ENCODE measurements at regions not wholly inside any gene's neighbourhood (a gene's known extent, or its start where the extent isn't known, plus 50 kb on each side); places are given as distances from the start of the nearest gene placed in this dataset.
A peak's percentile ranks its signal among the peaks of the same experiment; 100 is the strongest.

DNA sequence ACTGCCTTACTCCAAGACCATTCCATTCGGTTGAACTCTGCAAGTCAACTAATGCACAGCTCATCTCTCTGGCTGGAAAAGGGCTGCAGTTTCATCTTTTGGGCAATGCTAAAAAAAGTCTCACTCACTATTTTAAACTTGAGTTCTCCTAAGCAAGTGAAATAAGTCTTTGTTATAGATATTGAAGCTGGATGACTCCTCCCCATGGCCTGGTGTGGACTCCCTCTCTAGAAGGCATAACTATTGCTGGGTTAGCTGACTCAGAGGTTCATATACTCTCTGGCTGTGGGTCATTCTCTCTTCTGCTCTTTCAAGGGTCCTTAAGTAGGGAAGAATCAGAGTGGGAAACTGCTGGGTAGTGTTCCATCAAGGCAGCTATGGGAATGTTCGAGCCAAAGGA, 88.0 kb downstream of the XCL2 start:
- DNase-seq (ENCODE audit: low read depth): no peak

DNA sequence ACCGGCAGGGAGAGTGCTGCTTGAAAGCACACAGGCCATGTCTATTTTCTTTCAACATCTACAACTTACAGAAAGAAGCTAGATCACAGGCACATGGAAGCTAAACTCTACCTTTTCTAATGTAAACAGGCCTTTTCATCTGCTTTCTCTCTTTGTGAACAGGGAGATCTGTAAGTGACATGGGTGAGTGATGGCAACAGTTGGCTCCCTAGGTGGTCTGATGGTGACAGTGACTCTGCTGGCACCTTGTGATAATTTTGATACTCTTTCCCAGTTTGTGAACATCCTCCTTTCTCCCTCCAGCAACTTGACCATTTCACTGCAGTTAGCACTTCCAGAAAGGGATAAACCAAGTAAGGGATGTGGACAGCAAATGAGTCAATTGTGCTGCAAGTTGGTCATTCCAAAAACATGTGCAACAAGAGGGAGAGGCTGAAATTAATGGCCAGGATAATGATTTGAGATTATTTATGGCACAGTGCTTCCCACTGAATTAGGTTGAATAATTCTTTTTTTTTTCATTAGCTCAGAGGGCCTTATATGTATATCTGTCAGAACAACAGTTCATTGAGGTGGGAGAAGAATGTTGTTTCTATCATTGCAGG, 89.5 kb downstream of the XCL2 start:
- no peak for DNase-seq (ENCODE audit: low read depth)

DNA sequence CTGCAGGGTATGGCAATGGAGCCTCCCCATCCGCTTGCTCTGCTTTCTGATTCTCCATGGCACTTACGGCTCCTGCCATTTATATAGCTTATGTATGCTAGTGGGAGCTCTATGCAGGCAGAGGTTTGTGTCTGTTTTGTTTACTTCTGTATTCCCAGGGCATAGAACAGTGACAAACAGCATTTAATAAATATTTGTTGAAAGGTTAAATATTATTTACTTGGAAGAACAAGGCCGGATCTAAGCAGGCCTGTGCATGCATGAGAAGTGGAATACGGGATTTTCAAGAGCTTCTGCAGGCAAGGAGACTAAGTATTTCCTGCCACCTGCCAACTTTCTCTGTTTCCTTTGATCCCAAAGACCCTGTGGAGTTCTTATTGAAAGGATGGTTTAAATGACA, 90.7 kb downstream of the XCL2 start:
- DNase-seq (ENCODE audit: low read depth): no peak

DNA sequence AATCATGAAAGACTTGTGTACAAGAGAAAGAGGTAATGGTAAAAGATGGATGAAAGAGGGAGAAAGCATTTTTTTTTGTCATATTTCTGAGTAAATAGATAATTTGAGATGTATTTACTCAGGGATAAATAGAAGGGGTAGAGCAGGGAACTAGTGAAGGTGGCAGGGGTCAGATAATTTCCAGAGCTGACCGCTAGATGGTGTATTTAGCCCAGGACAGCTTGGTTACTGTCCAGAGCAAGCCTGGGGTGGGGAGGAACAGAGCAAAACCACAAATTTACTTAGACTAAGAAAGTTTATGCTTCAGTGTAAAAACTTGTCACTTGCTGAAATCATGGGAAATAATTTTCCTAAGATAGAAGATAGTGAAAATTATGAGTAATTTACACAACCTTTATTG, 91.5 kb downstream of the XCL2 start:
- no peak for DNase-seq (ENCODE audit: low read depth)

DNA sequence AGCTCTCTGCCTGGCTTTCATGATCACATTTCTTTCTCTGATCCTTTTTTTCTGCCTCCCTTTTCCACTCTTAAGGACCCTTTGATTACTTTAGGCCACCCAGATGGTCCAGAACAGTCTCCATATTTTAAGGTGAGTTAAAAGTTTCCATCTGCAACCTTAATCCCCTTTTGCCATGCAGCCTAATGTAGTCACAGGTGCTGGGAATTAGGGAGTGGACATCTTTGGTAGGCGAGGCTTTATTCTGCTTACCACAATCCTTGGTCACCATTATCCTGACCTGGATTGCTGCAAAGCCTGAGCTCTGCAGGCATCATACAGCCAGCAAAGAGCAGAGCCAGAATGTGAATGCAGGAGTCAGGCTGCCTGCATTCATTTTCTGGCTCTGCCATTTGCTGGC, 95.9 kb downstream of the XCL2 start:
- no peak for DNase-seq (ENCODE audit: low read depth)

DNA sequence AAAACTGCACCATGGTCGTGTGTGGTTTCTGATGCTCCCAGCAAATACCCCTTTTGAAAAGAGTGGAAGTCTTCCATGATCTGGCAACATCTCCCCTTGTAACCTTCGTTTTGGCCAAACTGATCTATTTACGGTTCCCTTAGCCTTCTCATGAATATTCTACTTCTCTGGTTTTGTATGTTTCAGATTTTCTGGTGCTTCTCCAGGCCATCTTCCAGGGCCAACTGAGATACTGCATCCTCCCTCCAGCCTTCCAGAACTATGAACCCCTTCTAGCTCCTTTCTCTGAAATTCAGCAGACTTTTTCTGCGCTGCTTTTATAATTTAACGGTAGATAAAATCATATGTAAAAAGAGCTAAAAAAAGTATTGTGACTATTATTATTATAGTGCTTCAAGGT, 97.7 kb downstream of the XCL2 start:
- DNase-seq (ENCODE audit: low read depth): no peak

DNA sequence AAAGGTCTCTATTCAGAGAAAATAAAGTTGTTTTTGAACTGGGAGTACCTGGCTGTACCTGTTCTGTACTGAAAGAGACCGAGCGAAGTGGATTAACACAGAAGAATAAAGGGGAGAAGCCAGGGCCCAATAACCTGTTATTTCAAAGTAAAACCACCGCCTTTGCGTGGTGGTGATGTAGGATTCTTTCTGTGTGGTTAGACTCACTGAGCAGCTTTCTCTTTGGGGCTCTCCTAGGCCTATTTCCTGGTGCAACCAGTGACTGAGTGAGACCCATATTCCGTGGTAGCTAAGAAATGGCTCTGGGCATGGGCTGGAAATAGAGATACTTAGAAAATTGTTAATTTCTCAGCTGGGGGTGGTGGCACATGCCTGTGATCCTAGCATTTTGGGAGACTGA, 99.9 kb downstream of the XCL2 start:
- no peak for DNase-seq (ENCODE audit: low read depth)

DNA sequence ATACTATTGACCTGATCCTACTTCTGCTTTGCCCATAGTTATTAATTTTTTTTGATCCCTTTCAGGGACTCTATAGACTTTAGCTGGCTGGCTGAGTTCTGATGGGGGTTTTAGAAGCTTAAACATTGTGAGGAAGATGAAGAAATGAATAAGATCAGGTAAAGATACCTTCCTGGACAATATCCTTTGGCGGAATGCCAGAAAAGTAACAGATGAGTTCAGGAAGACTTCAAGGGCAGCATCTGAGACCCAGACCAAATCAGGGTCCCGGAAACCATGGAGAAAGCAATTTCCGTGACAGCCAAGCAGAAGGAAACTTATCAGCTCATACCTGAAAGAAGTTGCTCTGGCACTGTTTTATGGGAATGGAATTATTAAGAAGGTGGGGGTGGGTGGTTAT, 100.4 kb downstream of the XCL2 start:
- no peak for DNase-seq (ENCODE audit: low read depth)

DNA sequence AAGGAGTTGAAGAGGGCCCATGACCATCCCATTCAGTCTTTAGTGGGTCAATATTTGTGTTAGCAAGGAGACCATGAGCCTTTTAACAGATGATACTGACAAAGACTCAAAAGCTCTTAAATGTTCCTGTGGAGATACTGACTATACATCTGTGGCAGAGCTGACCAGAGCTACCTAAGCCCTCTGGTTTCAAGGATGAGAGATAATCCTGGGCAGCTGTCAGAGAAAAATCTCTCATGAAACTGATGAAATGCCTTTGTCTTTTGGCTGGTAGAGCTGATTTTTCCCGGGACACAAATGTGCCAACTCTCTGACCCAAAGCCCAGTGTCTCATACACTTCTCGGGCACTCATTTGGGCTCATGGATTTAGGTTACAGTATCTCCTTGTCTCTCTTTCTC, 100.9 kb downstream of the XCL2 start:
- no peak for DNase-seq (ENCODE audit: low read depth)

DNA sequence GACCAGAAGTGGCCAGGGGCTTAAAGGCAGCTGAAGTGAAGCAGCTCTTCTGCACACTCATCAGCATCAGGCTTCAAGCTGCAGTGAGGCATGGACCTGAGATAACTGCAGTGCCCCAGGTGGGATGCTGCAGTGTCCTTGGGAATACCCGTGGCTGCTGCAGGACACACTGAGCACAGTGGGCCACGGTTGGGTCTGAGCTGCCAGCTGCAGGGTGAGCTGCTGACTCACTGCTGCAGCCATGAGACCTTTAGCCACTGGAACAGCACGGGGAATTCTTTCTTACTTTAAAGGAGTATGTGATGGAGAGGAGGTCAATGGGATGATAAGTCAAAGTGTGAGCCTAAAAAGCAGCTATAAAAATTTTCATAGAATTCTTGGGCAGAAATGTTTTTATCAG, 102.1 kb downstream of the XCL2 start:
- DNase-seq (ENCODE audit: low read depth): no peak

DNA sequence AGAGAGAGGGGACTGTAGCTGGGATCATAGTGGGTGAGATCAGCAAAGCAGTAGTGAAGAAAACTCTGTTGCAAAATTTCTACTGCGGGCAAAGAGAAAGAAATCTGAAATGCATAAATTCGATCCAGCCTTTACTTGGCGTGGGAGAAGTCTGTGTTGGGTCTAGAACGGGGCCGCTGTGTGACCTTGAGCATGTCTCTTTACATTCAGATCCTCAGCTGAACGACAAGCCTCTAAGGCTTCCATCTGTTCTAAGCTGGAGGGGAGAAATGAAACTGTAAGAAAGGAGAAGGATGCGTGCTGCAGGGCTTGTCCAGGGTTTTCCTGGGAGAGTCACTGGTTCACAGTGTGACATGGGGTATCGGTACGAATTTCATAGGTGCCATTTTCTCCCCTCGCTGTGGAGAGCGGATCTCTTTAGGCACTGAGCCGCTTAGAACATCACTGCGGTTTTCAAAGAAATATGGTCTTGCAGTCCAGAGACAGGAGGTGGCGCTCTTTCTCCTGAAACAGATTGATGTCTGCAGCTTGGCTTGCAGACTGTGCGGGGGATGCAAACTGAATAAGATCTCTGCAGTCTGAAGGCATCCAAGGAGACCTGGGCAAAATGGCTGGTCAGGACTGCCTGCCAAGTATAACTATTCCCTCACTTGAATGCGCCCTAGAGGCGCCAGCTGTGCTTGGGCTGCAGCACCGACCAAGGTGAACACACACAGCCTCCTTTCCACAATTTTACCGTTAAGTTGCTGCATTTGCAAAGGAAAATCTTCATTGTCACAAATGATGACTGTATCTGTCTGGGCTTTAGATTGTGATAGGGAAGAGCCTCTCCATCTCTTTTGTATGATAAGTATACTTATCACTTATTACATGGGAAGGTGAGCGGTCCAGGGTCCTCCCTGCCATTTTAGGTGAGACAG, 104.1 kb downstream of the XCL2 start:
- DNase-seq (ENCODE audit: low read depth): peak; percentile 46

DNA sequence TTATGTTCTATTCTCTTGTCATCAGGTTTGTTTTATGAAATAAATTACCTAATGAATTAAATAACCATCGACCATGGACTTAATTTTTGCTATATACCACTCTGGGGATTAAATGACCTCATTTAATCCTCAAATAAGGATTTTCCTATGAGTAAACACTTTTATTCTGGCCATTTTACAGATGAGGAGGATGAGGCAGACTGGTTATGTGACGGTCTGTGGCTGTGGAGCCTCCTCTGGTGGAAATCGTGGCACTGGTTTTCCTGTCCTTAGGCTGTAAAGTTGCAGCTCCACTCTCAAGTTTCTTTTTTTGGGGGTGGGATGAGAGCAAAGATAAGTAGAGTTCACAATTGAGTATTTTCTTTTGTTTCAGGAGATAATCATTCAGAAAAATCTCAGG, 105.2 kb downstream of the XCL2 start:
- DNase-seq (ENCODE audit: low read depth): no peak

DNA sequence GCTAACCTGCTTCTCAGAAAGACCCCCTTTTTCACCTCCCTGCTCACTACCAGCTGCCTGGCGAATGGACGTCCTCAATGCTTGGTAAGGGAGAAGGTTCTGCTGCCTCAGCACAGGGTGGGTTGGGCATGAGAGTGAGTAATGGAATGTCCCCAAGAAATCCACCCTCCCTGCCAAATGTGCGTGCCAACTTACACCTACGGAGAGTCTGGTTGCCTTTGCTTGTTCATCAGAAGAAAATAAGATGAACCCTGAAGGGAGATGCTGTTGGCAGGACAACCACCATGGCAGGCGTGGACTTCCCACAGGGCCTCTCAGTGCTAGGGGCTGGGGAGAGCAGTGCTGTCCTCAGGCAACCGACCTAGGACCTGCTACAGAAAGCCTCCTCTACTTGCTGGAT, 106.0 kb downstream of the XCL2 start:
- DNase-seq (ENCODE audit: low read depth): no peak

DNA sequence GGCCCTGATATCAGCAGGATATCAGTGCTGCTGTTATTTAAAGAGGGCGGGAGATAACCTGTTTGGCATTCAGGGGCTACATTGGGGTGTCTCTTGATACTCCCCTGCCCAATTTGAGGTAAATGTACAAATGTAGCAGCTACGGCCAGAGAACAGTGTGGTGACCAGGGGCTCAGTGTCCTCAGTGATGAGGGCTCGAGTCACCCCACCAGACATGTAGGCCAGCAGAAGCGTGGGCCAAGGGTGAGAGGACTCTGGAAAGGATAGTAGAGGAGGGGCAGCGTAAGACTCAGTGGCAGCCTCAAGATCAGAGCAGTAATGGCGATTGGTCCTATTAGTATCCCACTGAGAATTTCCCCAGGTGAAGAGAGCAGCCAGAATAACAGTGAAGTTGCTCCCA, 108.4 kb downstream of the XCL2 start:
- no peak for DNase-seq (ENCODE audit: low read depth)

DNA sequence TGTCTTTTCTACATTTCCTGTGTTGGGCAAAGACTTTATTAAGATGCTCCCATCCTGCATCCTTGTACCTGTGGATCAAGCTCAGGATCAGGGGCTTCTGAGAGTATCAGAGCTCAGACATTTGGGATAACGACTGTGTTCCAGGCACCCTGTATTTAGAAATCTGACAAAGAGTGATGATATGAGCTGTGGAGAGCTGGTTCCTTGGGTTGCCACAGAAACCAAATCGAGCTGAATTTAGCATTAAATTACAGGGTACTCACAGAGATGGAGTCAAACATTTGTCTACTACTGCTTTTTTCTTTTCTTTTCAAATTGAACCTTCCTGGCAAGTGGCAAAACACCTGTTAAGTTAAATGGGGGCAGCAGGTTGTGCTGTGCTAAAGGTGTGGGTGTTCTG, 110.6 kb downstream of the XCL2 start:
- no peak for DNase-seq (ENCODE audit: low read depth)

DNA sequence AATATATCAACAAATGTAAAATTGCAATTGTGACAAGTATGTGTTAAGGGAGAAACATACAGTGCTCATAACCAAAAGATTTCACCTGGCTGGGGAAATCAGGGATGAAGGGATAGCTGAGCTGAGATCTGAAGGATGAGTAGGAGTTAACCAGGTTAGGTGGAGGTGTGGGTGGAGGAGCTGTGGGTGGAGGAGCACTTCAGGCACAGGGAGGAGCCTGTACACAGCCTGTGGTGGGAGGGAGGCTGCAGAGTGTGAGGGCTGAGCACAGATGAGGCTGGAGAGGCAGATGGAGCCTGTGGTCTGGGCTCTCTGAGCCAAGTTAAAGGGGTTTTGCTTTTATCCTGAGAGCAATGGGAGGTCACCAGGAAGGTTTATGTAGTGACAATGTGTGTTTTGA, 111.9 kb downstream of the XCL2 start:
- DNase-seq (ENCODE audit: low read depth): no peak

DNA sequence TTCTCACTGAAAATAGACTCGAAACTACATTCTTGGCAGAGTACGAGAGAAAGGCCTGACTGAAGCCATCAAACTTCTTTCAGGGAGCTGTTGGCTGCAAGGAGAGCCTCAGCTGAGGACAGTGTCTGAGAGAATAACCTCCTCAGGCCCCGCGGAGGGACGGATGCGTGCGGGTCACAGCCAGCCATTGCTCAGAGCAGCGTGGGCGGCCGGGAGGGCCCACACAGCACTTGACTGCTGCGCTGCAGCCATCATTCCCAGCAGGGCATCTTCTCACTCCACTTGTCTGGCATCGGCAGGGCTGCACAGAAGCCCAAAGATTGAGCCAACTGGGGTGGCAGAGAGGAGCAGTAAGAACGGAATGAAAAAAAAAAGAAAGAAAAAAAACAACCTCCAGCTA, 113.5 kb downstream of the XCL2 start:
- no peak for DNase-seq (ENCODE audit: low read depth)

DNA sequence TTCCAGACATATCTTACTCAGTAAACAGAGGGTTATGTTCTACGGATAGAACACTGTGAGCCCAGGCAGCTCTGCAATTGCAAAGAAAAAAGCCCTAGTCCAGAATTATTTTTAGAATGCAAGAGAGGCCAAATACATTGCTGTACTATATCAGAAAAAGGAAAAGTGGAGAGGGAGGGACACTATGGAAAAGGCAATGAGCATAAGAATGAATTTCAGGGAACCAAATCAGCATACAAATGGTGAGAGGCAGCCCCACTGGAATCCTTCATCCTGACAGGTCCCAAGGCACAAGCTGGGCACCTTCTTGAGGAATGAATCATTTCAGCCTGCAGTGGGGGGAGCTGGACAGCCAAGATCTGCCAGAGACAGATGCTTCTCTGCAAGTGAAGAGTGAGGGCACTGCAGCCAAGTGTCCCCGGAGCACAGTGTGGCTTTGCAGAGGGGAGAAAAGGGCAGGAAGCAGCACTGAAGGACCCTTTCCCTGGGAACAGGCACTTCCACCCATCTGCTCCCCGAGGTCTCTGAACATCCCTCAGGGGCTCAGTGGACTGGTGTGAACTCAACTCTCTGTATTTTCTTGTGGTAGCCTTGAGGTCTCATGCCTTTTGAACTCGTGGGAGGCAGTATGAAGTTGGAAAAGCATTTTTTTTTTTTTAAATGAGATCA, 115.6 kb downstream of the XCL2 start:
- no peak for DNase-seq (ENCODE audit: low read depth)

DNA sequence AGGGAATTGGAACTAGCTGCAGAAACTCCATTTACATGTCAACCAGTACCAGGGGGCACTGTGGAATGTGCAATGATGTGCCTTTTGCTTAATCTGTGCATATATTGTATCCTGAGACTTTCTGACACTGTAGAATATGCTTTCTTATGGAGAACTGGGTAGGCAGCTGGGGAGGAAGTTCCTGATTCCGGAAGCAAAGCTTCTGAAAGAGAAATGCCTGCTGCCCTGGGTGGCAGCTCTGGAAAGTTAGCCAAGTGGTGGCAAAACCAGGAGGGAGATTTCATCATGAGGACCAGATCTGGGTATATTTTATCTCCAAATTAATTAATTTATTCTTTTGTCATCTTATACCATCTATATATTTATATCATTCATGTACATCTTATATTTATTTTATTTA, 116.7 kb downstream of the XCL2 start:
- DNase-seq (ENCODE audit: low read depth): no peak

DNA sequence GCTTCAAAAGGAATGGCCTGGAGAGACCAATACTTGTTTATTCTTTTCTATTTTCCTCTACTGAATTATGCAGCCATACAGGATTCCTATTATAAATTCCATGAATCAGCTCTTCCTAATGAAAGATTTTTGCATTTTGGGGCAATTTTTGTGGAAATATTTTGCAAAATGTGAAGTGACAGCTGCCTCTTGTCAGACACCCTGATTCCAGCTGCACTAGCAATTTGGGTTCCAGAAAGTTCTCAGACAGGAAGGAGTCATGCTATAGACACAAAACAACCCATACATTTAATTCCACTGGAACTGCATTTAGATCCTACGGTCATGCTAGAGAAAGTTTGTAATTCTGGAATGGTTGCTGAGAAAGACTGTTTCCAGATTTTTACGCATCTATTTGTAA, 119.5 kb downstream of the XCL2 start:
- DNase-seq (ENCODE audit: low read depth): no peak

DNA sequence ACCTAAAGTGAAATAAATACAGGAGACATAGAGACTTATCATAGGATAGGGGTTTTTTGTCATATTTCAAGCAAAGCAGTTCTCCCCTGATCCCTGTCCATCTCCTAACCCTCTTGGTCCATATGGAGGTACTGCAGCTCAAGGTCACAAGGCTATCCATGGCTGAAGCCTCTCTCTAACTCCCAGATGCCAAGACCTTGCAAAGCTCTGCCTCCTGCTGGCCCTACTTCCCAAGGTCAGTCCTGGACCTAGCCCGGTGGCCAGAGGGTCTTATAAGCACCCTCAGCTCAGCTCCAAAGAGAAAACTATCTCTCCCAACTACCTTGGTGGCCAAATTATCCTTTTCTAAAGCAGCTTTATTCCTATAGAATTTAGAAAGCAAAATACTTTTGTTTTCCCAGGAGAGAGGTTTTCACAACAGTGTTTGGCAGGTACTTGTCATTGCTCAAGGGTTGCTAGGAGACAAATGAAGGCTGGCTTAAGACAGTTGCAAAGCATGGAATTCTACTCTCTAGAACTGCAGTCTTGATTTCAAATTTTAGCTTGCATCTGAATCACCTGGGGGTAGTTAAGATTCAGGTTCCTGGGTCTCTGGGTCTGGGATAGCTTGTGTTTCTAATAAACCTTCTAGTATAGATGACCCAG, 121.5 kb downstream of the XCL2 start:
- DNase-seq (ENCODE audit: low read depth): no peak

DNA sequence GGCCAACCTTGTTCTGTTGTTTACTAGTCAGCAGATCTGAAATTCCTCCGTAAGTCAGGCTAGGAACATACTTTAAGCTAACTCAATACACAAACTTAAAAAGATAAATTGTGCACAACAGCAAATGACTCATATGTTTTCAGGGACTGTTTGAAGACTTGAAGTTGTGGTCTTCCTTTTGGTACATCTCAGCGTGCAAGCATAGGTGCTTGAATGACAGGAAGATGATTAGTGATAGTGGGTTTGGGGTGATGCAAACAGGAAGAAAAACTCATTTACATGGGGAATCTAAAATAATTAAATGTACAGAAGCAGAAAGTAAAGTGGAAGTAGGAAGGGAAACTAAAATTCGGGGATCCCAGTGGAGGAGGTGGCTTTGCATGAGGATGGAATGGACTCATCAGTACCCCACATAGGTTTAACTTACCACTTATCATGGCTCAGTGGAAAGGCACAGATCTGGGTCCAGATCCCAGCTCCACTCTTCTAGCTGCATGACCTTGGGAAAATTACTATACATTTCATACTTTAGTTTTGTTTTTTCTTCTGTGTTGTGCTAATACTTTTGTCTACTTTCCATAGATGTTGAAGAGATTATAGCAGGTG, 122.3 kb downstream of the XCL2 start:
- DNase-seq (ENCODE audit: low read depth): no peak

Data from stimulated activated CD8-positive, alpha-beta memory T cell treated with anti-CD3 and anti-CD28 coated beads, Interleukin-7, amount 100 ng/mL, for 24 hours (primary cell).